B cell (primary cell): ENCODE measurements at regions not wholly inside any gene's neighbourhood (a gene's known extent, or its start where the extent isn't known, plus 50 kb on each side); places are given as distances from the start of the nearest gene placed in this dataset.

Experiments
- EZH2 ChIP-seq: IDR thresholded peaks from 2 replicates; pipeline ENCODE4 v1.6.1; 2012; ENCODE audit warnings: borderline replicate concordance, low read depth, mild to moderate bottlenecking, moderate library complexity, low read length; ENCODE audit not compliant: insufficient read depth, poor library complexity, severe bottlenecking
- TF ChIP-seq, protein P1 (sequence below): fragments of 200-600 bp; IDR thresholded peaks from one replicate; pipeline ENCODE4 v1.8.0; 2022; ENCODE audit warnings: antibody characterized with exemption, mild to moderate bottlenecking

DNA sequence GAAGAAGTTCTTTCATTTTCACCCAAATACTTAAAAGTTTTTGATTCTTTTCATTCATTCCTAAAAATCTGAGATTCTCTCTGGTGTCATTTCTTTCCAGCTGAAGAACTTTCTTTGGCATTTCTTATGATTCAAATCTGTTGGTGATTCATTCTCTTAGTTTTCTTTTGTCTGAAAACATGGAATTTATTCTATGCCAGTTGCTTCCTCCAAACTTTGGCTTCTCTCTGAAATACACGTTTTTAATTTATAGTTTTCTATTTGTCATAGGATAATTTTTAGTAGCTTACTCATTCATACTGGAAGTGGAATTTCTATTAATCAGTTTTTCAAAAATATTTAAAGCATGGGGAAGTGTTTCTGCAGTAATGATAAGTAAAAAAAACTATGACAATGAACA lies 1012.0 kb downstream of the RPA4 start:
- TF ChIP-seq, protein P1, sequence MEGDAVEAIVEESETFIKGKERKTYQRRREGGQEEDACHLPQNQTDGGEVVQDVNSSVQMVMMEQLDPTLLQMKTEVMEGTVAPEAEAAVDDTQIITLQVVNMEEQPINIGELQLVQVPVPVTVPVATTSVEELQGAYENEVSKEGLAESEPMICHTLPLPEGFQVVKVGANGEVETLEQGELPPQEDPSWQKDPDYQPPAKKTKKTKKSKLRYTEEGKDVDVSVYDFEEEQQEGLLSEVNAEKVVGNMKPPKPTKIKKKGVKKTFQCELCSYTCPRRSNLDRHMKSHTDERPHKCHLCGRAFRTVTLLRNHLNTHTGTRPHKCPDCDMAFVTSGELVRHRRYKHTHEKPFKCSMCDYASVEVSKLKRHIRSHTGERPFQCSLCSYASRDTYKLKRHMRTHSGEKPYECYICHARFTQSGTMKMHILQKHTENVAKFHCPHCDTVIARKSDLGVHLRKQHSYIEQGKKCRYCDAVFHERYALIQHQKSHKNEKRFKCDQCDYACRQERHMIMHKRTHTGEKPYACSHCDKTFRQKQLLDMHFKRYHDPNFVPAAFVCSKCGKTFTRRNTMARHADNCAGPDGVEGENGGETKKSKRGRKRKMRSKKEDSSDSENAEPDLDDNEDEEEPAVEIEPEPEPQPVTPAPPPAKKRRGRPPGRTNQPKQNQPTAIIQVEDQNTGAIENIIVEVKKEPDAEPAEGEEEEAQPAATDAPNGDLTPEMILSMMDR: no peak
- TF ChIP-seq EZH2: no peak
